NCI-H187 treated with DMSO at 0.1 percent for 48 hours (cell line): ENCODE measurements at regions not wholly inside any gene's neighbourhood (a gene's known extent, or its start where the extent isn't known, plus 50 kb on each side); places are given as distances from the start of the nearest gene placed in this dataset.

Experiments used
- DNase-seq: peaks from one replicate; lab custom pipeline; 2025; lab: John Stamatoyannopoulos, UW

GRCh38 chr5:68872088-68872839 lies 221.6 kb upstream of the SLC30A5 start:
- DNase-seq, result no peak

GRCh38 chr5:68873198-68873597 lies 220.6 kb upstream of the SLC30A5 start:
- no peak for DNase-seq

GRCh38 chr5:68875351-68875750 lies 218.5 kb upstream of the SLC30A5 start:
- no peak for DNase-seq

GRCh38 chr5:68883436-68883835 lies 210.4 kb upstream of the SLC30A5 start:
- DNase-seq, result no peak

- no peak for DNase-seq
Observed at GRCh38 chr5:68884144-68884754, 209.6 kb upstream of the SLC30A5 start.

GRCh38 chr5:68884883-68885282 lies 208.9 kb upstream of the SLC30A5 start:
- no peak for DNase-seq

- no peak for DNase-seq
Observed at GRCh38 chr5:68886814-68887213, 207.0 kb upstream of the SLC30A5 start.

DNA sequence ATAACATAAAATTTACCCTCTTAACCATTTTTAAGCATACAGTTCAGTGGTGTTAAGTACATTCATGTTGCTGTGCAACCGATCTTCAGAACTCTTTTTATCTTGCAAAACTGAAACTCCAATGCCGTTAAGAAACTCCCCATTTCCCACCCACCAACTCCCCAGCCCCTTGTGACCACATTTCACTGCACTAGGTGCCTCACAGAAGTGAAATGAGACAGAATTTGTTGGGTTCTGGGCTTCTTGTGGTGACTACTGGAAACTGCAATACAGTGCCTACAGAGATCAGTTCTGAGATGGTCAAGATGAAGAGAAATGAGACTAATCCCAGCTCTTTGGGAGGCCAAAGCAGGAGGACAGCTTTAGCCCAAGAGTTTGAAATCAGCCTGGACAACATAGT lies 202.1 kb upstream of the SLC30A5 start:
- DNase-seq, result no peak

- DNase-seq, result no peak
Observed at GRCh38 chr5:68894673-68895072, 199.1 kb upstream of the SLC30A5 start.

GRCh38 chr5:68898951-68899471 lies 194.8 kb upstream of the SLC30A5 start:
- peak; percentile 48 for DNase-seq

DNA sequence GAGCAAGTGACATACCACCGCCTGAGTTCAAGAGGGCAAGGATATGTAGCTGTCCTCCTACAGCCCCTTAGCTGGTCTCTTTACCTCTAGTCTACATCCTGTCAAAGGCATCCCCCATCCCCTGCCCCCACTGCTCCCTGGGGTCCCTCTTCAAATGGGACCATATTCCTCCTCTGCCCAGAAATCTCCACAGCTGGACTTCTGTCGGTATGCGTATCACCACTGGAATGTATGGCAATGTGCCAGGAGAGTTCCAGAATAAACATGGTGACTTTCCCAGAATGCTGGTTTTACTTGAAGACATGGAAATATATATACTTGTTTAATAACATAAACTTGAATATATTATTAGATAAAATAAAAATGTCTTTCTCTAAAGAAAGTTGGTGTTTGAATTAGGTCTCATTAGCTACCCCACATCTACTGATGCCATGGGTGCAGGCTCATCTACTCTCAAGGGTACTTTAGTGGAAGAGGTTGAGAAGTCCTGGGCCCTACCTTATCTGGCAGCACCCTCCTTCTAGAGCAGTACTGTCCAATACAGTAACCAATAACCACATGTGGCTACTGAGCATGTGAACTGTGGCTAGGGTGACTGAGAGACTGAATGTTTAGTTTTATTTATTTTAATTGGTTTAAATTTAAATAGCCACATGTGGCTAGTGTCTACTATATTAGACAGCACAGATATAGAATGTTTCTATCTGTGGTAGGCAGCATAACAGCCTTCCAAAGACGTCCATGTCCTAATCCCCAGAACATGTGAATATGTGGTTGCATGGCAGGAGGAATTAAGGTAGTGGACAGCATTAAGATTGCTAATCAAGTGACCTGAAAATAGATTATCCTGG lies 181.7 kb upstream of the SLC30A5 start:
- no peak for DNase-seq

GRCh38 chr5:68915079-68915478 lies 178.7 kb upstream of the SLC30A5 start:
- no peak for DNase-seq

DNA sequence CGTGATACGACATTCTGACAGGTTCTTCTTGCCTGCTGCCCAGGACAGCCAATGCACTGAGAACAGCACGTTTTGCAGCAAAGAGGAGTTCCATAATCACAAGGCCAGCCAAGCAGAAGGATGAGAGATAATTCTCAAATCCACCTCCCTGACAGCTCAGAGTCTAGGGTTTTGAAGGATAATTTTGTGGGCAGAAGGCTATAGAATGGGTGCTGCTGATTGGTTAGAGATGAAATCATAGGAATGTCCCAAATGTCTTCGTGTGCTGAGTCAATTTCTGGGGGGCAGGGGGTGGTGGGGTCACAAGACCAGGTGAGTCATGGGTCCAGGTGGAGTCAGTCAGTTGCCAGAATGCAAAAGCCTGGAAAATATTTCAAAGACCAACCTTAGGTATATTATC lies 175.5 kb upstream of the SLC30A5 start:
- DNase-seq, result no peak

DNA sequence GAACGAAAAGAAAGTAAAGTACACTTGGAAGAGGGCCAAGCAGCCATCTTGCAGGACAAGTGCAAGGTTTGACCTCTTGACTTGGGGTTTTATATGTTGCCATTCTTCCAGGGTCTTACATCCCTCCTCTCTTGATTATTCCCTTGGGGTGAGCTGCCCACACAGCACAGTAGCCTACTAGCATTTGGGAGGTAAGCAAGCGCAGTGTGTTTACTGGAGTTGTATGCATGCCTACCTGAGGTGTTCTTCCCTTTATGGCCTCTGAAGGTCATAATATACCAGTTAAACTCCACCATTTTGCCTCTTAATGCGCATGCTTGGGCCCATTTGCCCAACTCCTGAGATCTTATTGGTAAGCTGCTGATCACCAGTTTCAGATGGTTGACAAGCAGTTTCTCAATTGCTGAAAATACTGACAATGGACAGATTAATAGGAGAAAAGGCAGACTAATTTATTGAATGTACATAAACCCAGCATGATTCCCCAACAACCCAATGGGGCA lies 173.8 kb upstream of the SLC30A5 start:
- no peak for DNase-seq

DNA sequence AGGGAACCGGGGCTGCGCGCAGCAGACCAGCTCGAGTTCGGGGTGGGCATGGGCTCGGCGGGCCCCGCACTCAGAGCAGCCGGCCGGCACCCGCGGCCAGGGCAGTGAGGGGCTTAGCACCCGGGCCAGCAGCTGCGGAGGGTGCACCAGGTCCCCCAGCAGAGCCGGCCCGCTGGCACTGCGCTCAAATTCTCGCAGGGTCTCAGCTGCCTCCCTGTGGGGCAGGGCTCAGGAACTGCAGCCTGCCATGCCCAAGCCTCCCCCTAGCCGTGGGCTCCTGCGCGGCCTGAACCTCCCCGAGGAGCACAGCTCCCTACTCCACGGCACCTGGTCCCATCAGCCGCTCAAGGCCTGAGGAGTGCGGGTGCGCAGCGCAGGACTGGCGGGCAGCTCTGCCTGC lies 172.9 kb upstream of the SLC30A5 start:
- DNase-seq, result no peak

DNA sequence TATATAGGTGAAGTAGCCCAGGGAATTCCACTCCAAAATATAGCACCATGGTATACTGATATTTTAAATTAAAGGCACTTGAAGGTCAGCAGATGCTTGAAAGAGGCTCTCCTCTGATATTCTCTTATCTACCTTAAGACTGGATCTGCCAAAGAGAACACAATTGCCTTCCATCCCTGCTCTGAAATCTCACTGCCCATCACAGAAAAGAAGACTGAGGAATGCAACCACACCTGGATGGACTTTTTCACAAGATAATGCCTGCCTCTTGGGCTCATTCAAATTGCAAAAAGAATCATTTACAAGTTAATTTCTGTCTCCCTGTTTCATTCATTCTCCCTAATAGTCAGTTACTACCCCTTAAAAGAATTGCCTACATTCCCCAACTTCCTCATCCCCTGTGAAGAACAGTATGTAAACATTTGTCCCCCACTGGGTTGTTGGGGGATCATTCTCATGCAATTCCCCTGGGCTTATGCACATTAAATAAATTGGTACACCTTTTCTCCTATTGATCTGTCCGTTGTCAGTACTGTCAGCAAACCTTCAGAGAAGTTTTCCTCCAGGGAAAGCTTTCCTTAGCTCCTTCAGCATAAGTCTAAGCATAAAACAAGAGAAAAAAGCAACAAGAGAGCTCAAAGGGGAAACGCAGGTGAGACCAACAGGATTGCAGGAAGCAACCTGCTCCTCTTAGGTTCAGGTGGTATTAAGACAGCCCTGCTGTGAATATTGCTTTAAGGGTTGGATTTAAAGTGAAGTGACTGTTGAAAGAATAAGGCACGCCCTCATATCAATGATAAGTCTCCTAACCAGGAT lies 171.4 kb upstream of the SLC30A5 start:
- no peak for DNase-seq

GRCh38 chr5:68924481-68925145 lies 169.2 kb upstream of the SLC30A5 start:
- no peak for DNase-seq

DNA sequence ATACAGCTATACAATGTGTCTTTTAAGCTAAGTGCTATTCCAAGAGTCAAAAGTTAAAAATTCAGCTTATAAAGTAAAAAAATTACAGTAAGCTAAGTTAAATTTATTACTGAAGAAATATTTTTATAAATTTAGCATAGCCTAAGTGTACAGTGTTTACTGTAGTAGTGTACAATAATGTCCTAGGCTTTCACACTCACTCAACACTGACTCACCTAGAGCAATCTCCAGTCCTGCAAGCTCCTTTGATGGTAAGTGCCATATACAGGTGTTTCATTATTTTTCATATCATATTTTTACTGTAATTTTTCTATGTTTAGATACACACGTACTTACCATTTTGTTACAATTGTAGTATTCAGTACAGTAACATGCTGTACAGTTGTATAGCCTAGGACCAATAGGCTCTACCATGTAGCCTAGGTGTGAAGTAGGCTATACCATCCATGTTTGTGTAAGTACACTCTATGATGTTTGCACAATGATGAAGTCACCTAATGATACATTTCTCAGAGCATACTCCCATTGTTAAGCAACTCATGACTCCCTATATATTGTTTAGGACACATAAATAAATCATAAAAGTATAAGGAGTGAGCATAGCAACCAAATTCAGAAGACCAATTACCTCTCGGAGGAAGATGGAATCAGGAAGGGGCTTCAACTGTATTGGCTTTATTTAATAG lies 165.1 kb upstream of the SLC30A5 start:
- DNase-seq, result no peak

- no peak for DNase-seq
Observed at GRCh38 chr5:68930139-68930538, 163.7 kb upstream of the SLC30A5 start.

DNA sequence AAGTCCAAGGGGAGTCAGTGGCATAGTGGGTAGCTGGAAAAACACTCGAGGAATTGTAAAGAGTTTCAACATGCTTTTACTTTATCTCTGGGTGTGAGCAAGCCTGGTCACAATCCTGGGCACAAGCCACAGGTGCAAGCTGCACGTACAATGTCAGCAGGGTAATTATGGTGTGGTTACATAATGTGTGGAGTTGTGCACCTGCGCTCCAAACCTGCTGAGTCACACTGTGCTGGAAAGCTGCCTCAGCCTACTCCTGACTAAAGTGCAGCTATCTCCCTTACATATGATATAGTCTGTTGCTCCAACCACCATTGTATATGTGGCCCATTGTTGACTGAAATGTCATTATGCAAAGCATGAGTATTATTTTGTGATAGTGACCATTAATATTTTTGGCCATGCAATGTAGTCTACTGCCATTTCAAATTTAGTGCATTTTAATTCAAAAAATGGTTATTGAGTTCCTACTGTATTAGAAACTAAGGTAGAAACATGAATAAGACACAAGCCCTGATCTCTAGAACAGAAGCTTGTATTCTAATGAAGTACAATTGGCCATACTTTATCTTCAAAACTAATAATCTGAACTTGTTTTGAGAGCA lies 160.9 kb upstream of the SLC30A5 start:
- DNase-seq, result no peak
